Endothelial cell of umbilical vein (primary cell): ENCODE measurements at regions not wholly inside any gene's neighbourhood (a gene's known extent, or its start where the extent isn't known, plus 50 kb on each side); places are given as distances from the start of the nearest gene placed in this dataset.

Experiments used
- BruUV-seq: library from RNA; stranded (reverse); fragments of 400-500 nt; replicated peaks from 2 replicates; lab custom pipeline; 2021; lab: Mats Ljungman, UMichigan
- CTCF ChIA-PET: fragments of 300-600, 350-600 bp; sonication (Branson Sonifier 250); formaldehyde crosslinking; loops from one replicate; lab custom pipeline; 2021; ENCODE audit warnings: antibody characterized with exemption, inconsistent platforms; lab: Charles Lee
- POLR2A ChIA-PET: fragments of 300-600, 350-600 bp; sonication (Branson Sonifier 250); formaldehyde crosslinking; loops from one replicate; lab custom pipeline; 2021; ENCODE audit warnings: antibody characterized with exemption, inconsistent platforms; lab: Charles Lee
- DNase-seq: peaks from one replicate; pipeline ENCODE4 v3.0.0-alpha.2; 2011; ENCODE audit warnings: low read depth, low spot score
- FAIRE-seq: peaks from 2 replicates; lab custom pipeline; 2011; peaks lifted over from hg19 to GRCh38; lab: Jason Lieb, UNC
- H2AFZ ChIP-seq: 2 replicates; pipeline ENCODE4 v1.6.0; 2012; ENCODE audit warnings: low read depth, low read length, control low read depth, inconsistent platforms
- H3K27ac ChIP-seq: 2 replicates; pipeline ENCODE4 v1.5.1; 2011; ENCODE audit warnings: low read depth, mild to moderate bottlenecking, control low read depth, low read length, moderate library complexity; ENCODE audit not compliant: insufficient read depth
- H3K27me3 ChIP-seq, 2 experiments: 2 replicates each; pipeline versions ENCODE4 v1.6.0 to v1.6.1; 2011; ENCODE audit warnings: low read length in 2 of 2, mixed read lengths in 1 of 2; ENCODE audit not compliant: control insufficient read depth in 2 of 2, insufficient read depth in 2 of 2
- H3K36me3 ChIP-seq, 2 experiments: 2 replicates in 1 of 2; 3 replicates in 1 of 2; pipeline ENCODE4 v1.5.1; 2011; ENCODE audit warnings: low read length in 2 of 2, mild to moderate bottlenecking in 1 of 2, moderate library complexity in 1 of 2; ENCODE audit not compliant: control insufficient read depth in 2 of 2, insufficient read depth in 2 of 2; ENCODE audit errors: extremely low read depth in 1 of 2
- H3K4me1 ChIP-seq: 3 replicates; pipeline ENCODE4 v1.5.1; 2011; ENCODE audit warnings: mild to moderate bottlenecking, low read length; ENCODE audit not compliant: control insufficient read depth, insufficient read depth; ENCODE audit errors: extremely low read depth
- H3K4me2 ChIP-seq: 2 replicates; pipeline ENCODE4 v1.6.1; 2011; ENCODE audit warnings: low read length, control low read depth, mixed read lengths; ENCODE audit not compliant: insufficient read depth
- H3K4me3 ChIP-seq, 3 experiments: fragments of 200-600 bp in 1 of 3; sonication (generic), shearing (Covaris generic) in 1 of 3; replicated peaks in 1 of 3; 2 replicates each; pipeline ENCODE4 v1.5.1; 2011 to 2016; ENCODE audit warnings: control low read depth in 3 of 3, low read length in 3 of 3, mild to moderate bottlenecking in 2 of 3, inconsistent platforms in 1 of 3, low read depth in 1 of 3, moderate library complexity in 1 of 3; ENCODE audit not compliant: insufficient read depth in 1 of 3
- H3K79me2 ChIP-seq: 2 replicates; pipeline ENCODE4 v1.6.0; 2012; ENCODE audit warnings: low read length, inconsistent platforms; ENCODE audit not compliant: control insufficient read depth, insufficient read depth
- H3K9ac ChIP-seq: replicated peaks from 2 replicates; pipeline ENCODE3; 2011; ENCODE audit warnings: low read length, control low read depth; ENCODE audit not compliant: insufficient read depth; ENCODE audit errors: extremely low read depth
- H3K9me1 ChIP-seq: replicated peaks from 3 replicates; pipeline ENCODE4 v1.6.0; 2011; ENCODE audit warnings: mild to moderate bottlenecking, low read length; ENCODE audit not compliant: control insufficient read depth, insufficient read depth; ENCODE audit errors: extremely low read depth
- H3K9me3 ChIP-seq: replicated peaks from 2 replicates; pipeline ENCODE4 v1.5.1; 2012; ENCODE audit warnings: low read length, inconsistent platforms; ENCODE audit not compliant: control insufficient read depth, insufficient read depth
- H4K20me1 ChIP-seq: replicated peaks from 2 replicates; pipeline ENCODE3; 2011; ENCODE audit warnings: mild to moderate bottlenecking, low read length; ENCODE audit not compliant: control insufficient read depth, insufficient read depth; ENCODE audit errors: extremely low read depth
- CTCF ChIP-seq, 2 donors: IDR thresholded peaks; 1 replicate in 1 of 2; 2 replicates in 1 of 2; pipeline ENCODE4 v1.5.1; 2011; ENCODE audit warnings: low read length in 2 of 2, mild to moderate bottlenecking in 2 of 2, moderate library complexity in 2 of 2, control low read depth in 1 of 2, inconsistent platforms in 1 of 2, low read depth in 1 of 2; ENCODE audit not compliant: insufficient read depth in 1 of 2; ENCODE audit errors: extremely low read depth in 1 of 2
- FOS ChIP-seq: IDR thresholded peaks from 2 replicates; pipeline ENCODE4 v1.6.1; 2011; ENCODE audit warnings: mild to moderate bottlenecking, low read length, moderate library complexity, borderline replicate concordance; ENCODE audit not compliant: insufficient read depth
- JUN ChIP-seq: IDR thresholded peaks from 2 replicates; pipeline ENCODE4 v1.6.1; 2011; ENCODE audit warnings: borderline replicate concordance, low read depth; ENCODE audit not compliant: insufficient read length, insufficient read depth
- MAX ChIP-seq: IDR thresholded peaks from 2 replicates; pipeline ENCODE4 v1.6.1; 2011; ENCODE audit not compliant: insufficient read depth, insufficient read length
- MYC ChIP-seq: IDR thresholded peaks from one replicate; pipeline ENCODE4 v1.6.1; 2011; ENCODE audit warnings: mild to moderate bottlenecking, low read depth, low read length
- POLR2A ChIP-seq: IDR thresholded peaks from 2 replicates; pipeline ENCODE4 v1.6.1; 2012; ENCODE audit warnings: low read depth, mild to moderate bottlenecking, control low read depth, low read length
- POLR2AphosphoS5 ChIP-seq: IDR thresholded peaks from 2 replicates; pipeline ENCODE4 v1.6.1; 2012; ENCODE audit warnings: low read depth, mild to moderate bottlenecking, control low read depth, low read length, moderate library complexity; ENCODE audit not compliant: insufficient read depth
- dilution Hi-C: fragments of 300-500 bp; cut with MboI; formaldehyde crosslinking; loops from one replicate; pipeline ENCODE4 v1.15.0; 2019; ENCODE audit warnings: low sequenced_read_pairs; ENCODE audit not compliant: extremely low pct_ligation_motif_present
- intact Hi-C: fragments of 100-400 bp; cut with micrococcal nuclease; formaldehyde crosslinking; loops from one replicate; pipeline ENCODE4 v1.10.0; 2022

- FAIRE-seq: no peak
- dilution Hi-C loops (no loop called here), intact Hi-C loops (no loop called here)
- BruUV-seq: no TSS peak
- Histone ChIP-seq H3K36me3 (no peaks in the 10 kb centered on the region), H4K20me1 (no peaks in the 10 kb centered on the region), H3K4me1 (peaks cover 14% of the 10 kb centered on the region), H3K4me2 (no peak overlapping the region), H3K9me3 (no peaks in the 10 kb centered on the region), H3K27ac (no peak overlapping the region), H2AFZ (no peak overlapping the region), H3K4me3 (no peak overlapping the region), H3K9me1 (no peaks in the 10 kb centered on the region), H3K79me2 (no peaks in the 10 kb centered on the region), H3K27me3 (no peaks in the 10 kb centered on the region), H3K9ac (no peak overlapping the region)
- DNase-seq: no peak
- TF ChIP-seq POLR2A (no peak), FOS (no peak), POLR2AphosphoS5 (no peak), MYC (no peak), MAX (no peak), JUN (no peak), CTCF (IDR thresholded peaks at IDR 0.05; ENCODE audit: extremely low read depth in 1 of 2, insufficient read depth in 1 of 2, low read depth in 1 of 2, low read length in 2 of 2) (no peak)
- POLR2A ChIA-PET: no interaction called here
- CTCF ChIA-PET: no interaction called here
These were observed 399.7 kb upstream of the NR2F2 start for GRCh38 chr15:95930659-95931375.
